GM12874 (cell line): ENCODE measurements at regions not wholly inside any gene's neighbourhood (a gene's known extent, or its start where the extent isn't known, plus 50 kb on each side); places are given as distances from the start of the nearest gene placed in this dataset.
A peak's percentile ranks its signal among the peaks of the same experiment; 100 is the strongest.

Source experiments
- TF ChIP-seq, protein P1 (sequence below): IDR thresholded peaks from 2 replicates; pipeline ENCODE4 v1.5.1; 2011; ENCODE audit warnings: low read depth, mild to moderate bottlenecking, control low read depth, low read length, moderate library complexity; ENCODE audit not compliant: insufficient read depth

DNA sequence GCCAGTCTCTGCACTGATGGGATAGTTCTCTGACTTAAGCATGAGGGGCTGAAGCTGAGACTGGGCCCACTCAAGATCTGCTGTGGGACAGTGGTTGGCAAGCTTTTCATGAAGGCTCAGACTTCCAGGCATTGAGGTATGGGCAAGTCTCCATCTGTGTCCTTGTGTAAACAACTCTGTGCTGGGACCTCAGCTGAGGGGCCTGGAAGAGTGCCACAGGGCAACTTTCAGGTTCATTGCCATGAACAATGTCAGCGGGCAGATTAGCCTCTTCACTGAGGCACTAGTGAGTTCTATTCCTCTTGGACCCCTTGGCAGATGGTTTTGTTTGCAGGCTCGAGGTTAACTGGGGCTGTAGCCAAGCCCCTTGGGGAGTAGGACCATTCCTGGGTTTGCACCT is 127.1 kb downstream of the MRPS30 start:
- TF ChIP-seq, protein P1, sequence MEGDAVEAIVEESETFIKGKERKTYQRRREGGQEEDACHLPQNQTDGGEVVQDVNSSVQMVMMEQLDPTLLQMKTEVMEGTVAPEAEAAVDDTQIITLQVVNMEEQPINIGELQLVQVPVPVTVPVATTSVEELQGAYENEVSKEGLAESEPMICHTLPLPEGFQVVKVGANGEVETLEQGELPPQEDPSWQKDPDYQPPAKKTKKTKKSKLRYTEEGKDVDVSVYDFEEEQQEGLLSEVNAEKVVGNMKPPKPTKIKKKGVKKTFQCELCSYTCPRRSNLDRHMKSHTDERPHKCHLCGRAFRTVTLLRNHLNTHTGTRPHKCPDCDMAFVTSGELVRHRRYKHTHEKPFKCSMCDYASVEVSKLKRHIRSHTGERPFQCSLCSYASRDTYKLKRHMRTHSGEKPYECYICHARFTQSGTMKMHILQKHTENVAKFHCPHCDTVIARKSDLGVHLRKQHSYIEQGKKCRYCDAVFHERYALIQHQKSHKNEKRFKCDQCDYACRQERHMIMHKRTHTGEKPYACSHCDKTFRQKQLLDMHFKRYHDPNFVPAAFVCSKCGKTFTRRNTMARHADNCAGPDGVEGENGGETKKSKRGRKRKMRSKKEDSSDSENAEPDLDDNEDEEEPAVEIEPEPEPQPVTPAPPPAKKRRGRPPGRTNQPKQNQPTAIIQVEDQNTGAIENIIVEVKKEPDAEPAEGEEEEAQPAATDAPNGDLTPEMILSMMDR: no peak

DNA sequence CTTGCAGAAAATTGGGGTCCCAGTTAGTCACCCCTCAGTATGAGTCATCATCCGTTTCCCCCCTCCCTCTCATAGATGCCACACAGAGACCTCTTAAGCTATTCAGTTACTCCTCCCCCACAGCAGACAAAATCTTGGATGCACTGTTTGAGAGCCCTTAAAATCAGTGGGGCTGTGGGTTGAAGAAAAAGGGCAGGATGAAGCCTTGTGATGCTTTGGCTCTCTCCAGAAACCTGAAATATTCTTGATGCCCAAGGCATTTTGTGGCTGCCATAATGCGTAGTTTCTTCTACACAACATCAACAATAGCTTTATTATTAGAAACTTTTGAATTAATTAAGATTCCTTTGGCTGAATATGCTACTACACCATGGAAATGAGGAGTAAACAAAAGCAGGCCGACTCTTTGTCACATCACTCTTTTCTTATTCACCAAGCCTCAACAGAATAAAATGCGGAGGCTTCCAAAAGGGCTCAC is 133.8 kb downstream of the MRPS30 start:
- TF ChIP-seq, protein P1: no peak

DNA sequence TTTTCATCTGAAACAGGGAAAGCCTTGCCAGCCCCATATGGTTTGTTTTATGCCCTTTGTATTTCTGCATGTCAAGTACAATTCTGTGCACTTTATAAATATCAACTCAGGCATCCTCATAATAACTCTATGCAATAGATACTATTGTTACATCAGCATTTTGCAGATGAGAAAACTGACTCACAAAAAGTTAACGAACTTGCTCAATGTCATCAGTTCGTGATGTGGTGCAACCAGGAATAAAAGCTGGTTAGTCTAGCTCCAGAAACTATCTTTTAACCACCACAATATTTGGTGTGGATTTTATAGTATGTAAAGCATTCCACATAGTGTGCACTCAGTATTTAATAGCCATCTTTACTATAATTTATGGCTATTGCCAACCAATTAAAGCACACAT is 134.9 kb downstream of the MRPS30 start:
- TF ChIP-seq, protein P1: no peak

DNA sequence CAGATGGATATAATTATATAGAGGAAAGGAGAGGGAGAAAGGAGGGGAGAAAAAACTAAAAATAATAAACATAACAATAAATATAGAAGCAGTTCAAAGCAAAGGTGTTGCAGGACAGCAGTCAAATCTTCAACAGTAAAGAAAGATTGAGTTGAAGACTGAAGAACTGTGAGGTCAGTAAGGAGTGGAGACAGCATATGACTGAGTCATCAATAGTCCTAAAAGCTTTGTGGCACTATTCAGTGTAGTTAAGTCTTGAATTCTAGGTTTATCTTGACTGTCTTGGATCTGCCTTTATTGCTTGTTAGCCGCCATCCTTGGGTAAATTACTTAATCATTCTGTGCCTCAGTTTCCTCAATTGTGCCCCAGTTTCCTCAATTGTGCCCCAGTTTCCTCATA is 137.0 kb downstream of the MRPS30 start:
- TF ChIP-seq, protein P1: no peak

DNA sequence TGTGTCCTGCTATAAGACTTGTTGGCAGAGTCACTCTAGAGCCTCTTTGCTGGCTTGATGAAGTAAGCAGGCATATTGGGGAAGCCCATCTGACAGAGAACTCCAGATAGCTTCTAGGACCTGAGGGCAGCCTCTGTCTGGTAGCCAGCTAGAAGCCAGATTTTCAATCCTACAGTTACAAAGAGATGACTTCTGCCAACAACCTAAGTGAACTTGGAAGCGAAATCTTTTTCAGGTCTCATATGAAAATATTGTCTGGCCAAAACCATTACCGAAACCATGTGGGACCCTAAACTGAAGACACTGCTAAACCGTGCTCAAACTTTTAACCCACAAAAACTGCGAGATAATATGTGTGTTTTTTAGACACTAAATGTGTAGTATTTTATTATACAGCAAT is 140.9 kb downstream of the MRPS30 start:
- TF ChIP-seq, protein P1: no peak

DNA sequence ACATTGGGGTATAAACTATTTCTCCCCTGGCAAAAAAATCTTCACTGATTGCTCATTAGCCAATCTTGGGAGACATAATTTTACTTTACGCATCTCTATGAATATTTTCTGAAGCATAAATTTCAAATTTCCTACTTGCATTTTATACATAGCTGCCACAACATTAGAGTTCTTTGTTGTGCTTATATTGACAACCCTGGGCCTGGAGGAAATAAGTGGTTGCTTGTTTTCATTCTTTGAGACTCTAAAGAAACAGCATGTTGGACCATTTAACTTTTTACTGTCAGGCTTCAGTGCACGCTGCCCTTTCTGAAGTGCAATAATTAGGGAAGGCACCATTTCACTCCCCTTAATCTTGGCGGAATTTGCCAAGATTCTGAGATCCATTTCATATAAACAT is 142.6 kb downstream of the MRPS30 start:
- TF ChIP-seq, protein P1: no peak

DNA sequence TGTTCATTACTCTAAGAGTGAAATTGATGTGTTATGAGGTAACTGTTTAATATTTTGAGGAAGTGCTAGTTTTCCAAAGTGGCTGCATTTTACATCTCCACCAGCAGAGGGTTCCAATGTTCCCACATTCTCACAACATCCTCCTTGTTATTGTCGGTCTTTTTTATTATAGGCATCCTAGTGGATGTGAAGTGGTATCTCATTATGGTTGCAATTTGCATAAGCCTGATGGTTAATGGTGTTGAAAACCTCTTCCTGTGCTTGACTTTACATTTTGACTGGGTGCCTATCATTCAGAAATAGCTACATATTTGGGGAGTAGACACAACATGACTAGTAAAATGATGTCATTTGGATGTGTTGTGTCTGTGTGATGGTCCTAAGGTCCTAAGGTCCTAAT is 143.6 kb downstream of the MRPS30 start:
- TF ChIP-seq, protein P1: peak; percentile 60

DNA sequence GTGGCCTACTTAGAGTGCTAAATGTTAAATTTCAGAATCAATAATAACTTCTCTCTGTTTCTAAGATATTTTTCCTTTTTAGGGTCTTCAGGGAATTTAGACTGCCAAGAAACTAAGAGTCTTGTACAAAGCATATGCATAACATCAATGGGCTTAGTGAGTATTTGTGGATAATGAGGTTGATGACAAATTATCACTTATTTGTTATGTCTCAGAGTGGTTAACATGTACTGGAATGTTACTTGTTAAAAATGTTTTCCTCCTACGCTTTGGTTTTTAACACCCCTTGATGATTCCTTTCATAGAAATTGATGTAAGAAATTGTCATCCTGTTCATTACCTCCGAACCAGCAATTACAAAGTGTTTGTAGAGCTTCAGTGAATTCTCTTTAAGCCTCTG is 144.3 kb downstream of the MRPS30 start:
- TF ChIP-seq, protein P1: no peak
